ENCODE measurements at regions not wholly inside any gene's neighbourhood (a gene's known extent, or its start where the extent isn't known, plus 50 kb on each side); places are given as distances from the start of the nearest gene placed in this dataset.

DNA sequence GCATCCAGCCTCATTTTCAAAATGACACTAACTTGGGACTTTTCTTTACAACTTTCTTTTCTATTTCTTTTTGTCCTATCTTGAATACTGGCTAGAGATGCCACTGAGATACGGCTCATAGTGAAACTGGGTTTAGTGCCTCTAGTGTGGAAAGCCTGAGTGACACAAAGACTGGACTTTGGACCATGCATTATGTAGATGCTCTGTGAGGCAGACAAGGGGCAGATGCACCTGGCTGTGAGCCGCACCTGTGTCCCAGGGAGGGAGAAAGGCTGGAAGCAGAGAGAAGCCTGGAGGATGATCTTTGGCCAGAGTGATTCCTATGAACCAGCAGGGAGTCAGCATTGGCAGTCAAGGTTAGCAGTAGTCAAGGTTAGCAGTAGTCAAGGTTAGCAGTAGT lies 852.3 kb upstream of the TMEM132C start:
- no peak for DNase-seq

DNA sequence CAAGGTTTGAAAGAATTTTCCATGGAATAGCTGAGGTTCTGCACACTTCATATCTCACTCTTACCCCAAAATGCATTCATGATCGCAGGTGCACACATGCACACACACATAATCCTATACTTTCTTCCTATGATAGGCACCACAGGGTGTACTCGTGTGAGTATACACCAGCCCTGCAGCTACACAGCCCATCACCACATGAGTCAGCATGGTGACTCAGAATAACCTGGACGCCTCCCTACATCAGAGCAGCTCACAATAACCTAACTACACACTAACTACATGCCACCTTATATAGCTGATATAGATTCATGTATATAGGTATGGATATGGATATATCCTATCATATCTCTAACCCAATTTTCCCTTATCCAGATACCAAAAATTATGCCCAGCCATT lies 850.2 kb upstream of the TMEM132C start:
- no peak for DNase-seq

GRCh38 chr12:127419111-127419510 lies 847.9 kb upstream of the TMEM132C start:
- DNase-seq = no peak

GRCh38 chr12:127421614-127422013 lies 845.4 kb upstream of the TMEM132C start:
- DNase-seq = no peak

GRCh38 chr12:127422935-127423566 lies 843.9 kb upstream of the TMEM132C start:
- no peak for DNase-seq

DNA sequence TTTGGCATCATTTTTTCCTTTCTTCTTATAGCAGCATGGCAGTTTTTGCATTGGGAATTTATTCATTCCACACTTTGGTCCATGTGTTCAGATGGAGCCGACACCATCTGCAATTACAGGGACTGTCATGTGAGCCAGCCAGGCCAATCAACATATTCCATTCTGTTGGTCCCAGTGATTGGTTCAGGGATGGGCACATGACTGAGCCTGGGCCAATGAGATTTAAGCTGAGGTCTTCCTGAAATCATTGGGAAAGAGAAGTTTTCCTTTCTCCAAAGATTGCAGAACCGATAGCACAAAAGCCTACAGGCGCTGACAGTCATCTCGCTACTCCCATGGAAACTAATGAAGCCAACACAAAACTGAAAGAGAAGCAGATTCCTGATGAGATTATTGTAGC lies 841.5 kb upstream of the TMEM132C start:
- DNase-seq = no peak

GRCh38 chr12:127428420-127428819 lies 838.5 kb upstream of the TMEM132C start:
- no peak for DNase-seq

DNA sequence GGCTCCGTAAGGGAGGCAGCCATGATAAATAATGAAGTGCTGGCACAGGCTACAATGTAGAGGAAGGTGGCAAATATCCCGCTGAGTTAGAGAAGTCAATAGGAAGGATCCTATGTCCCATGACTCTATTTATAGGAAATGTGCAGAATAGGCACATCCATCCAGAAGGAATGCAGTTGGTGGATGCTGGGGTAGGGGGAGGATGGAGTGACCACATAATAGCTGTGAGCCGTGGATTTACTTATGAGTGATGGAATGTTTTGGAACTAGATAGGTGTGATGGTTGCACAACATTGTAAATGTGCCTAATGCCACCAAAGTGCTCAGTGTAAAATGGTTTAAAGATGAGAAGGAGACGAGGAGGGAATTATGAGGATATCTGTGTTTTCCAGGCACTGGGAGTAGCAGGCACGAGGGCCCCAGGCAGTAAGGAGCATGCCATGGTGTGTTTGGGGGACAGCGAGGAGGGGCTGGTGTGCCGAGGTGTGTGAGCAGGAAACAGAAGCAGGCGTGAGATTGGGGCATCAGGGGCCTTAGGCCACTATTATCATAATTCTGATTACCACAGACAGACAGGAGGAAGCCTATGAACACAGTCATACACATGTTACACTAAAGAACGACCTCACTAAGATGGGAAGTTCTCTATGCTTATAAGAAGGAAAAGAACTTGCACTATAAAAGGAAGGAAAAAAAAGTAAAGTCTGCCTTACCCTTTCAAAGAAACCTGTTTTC lies 837.3 kb upstream of the TMEM132C start:
- no peak for DNase-seq

GRCh38 chr12:127430401-127430800 lies 836.6 kb upstream of the TMEM132C start:
- no peak for DNase-seq

DNA sequence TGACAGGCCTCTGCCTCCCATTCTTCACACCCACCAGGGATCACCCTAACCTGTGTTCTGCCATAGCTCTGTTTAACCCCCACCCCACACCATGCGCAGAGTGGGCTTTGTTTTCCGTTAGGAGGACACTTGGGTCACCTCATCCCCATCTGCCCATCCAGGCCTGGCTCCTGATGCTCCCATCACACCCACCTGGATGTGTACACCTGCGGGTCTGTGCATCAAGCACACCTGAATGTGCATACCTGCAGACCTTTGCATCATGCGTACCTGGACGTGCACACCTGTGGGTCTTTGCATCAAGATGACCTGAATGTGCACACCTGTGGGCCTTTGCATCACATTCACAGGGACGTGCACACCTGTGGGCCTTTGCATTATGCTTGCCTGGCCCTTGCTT lies 835.8 kb upstream of the TMEM132C start:
- no peak for DNase-seq

DNA sequence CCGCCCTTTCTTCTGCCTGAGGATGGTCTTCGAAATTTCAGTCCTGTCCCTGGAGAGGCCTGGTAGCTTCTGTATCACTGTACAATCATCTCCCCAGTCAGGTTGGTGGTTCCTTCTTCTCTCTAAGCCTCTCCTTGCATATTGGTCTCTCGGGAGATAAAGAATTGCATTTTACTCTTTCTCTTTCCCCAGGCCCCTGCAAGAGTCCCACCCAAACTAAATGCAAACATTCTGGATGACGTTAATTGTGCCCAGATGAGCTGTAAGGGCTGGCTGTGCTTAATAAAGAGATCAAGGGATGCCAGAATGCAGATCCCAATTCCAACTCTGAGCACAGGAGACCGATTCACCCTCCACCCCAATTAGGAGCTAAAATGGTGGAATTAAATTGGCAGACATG lies 835.4 kb upstream of the TMEM132C start:
- no peak for DNase-seq

DNA sequence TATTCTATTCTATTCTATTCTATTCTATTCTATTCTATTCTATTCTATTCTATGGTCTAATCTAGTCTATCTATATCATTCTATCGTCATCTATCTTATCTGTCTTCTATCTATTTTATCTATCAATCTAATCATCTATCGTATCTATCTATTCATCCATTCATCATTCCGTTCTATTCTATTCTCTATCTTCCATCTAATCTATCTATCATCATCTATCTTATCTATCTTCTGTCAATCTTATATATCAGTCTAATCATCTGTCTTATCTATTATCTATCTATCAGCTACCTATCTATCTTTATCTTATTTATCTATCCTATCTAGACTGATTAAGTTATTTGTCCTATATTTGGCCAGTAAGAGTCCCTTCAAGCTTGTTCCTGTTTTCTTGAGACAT lies 831.5 kb upstream of the TMEM132C start:
- DNase-seq = no peak

DNA sequence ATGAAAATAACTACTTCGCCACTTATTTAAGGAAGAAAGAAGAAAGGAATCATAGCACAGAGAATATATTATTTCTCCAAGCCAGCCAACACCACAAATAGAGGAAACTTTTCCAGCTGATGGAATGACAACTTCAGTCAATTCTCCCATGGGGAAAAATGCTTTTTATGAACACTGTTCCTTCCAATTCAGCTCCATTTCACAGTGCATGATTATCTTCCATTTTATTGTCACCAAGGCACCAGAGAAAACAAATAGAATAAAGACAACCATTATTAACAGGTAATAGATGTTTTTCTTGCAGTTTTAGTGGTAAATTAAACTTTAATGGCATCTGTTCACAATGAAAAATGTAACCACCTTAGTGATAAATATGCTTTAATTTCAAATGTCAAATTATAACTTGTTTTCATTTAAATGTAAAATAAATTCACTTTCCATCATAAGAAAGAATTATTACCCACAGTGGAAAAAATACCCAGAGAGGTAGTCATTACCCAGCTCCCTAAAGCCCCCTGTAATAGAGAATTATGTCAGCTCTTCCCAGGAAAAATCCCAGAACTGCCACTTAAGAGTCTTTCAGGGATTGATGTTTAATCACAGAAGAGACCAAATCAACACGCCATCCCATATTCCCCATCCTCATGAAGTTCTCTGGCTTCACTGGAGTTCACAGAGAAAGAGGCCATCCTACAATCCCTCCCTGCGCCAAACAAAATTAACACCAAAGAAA lies 828.3 kb upstream of the TMEM132C start:
- DNase-seq = no peak

GRCh38 chr12:127445581-127446139 lies 821.3 kb upstream of the TMEM132C start:
- DNase-seq = no peak

GRCh38 chr12:127448906-127449305 lies 818.1 kb upstream of the TMEM132C start:
- DNase-seq = no peak

GRCh38 chr12:127450826-127451225 lies 816.1 kb upstream of the TMEM132C start:
- DNase-seq = no peak

GRCh38 chr12:127455347-127456265 lies 811.4 kb upstream of the TMEM132C start:
- DNase-seq = no peak

GRCh38 chr12:127457726-127458125 lies 809.2 kb upstream of the TMEM132C start:
- no peak for DNase-seq

DNA sequence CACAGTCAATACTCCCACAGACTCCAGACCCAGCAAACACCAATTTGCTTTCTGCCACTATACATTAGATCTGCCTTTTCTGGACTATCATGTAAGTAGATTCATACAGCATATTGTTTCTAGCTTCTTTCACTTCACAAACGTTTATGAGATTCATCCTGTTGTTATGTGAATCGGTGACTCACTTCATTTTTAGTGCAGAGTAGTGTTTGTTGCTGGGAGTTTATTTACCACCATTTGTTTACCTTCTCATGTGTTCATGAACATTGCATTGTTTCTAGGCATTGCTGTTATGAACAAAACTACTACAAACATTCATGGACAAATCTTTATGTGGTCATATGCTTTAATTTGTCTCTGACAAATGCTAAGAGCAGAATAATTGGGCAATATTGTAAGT lies 807.8 kb upstream of the TMEM132C start:
- DNase-seq = no peak

GRCh38 chr12:127459687-127460086 lies 807.3 kb upstream of the TMEM132C start:
- DNase-seq = no peak

DNA sequence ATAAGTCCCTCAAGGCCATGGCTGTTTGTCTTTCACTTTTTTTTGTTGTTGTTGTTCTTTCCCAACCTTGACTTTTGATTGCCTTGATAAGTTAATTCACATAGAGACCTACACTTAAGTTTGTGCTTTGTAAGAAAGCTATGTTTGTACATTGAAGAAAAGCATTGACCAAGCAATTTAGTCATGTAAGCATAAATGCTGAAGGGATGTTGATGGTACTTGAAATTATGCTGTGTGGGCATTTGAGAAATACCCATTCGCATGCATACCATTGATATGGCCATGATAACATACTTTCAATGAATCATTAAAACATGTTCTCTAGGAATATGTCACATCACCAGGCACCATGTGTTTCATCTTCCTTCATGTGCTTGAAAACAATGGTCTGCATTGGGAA lies 803.7 kb upstream of the TMEM132C start:
- DNase-seq = no peak

DNA sequence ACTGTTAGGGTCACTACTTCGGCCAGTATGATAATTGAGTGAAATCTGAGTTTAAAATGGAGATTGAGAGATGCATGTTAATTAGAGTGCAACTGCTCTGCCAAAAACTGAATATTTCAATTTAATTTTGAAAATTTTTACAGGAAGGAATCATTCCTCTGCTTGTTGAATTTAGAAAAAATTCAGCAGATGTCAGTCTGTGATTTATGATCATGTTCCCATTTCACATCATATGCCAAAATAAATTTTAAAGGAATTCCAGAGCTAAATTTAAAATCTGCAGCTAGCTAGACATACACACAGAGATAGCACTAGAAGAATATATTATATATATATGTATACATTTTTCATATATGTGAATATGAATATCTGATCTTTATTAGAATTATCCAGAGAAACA lies 797.6 kb upstream of the TMEM132C start:
- DNase-seq = no peak

DNA sequence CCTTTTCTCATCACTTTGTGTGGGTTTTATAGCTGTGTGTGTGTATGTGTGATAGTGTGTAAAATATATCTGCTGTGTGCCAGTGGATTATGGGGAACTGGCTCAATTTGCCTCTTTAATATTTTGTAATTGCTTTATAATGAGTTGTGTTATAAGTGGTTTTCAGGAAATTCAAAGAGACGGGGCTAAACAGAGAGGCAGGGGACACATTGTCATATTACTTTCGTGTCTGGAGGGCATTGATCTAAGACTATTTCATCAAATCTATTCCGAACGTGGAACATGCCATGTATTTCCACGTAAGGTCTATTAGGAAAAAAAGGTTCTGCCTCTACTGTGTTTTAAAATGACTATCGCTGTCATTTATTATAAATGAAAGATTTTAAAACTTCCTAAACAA lies 793.2 kb upstream of the TMEM132C start:
- no peak for DNase-seq

Measured in COR-L47 (cell line).